GM19328 (cell line): ENCODE measurements at regions not wholly inside any gene's neighbourhood (a gene's known extent, or its start where the extent isn't known, plus 50 kb on each side); places are given as distances from the start of the nearest gene placed in this dataset.
"Not testable (repeated sequence)": the region's sequence is repeated elsewhere in the genome, so short reads cannot be mapped to it uniquely, and the experiment has no call there.

ENCODE experiments used
- ATAC-seq: cut with Tn5 transposase; IDR thresholded peaks from one replicate; pipeline ENCODE4 v1.9.1; 2021; ENCODE audit warnings: mild to moderate bottlenecking, moderate library complexity; ENCODE audit not compliant: unreplicated experiment

DNA sequence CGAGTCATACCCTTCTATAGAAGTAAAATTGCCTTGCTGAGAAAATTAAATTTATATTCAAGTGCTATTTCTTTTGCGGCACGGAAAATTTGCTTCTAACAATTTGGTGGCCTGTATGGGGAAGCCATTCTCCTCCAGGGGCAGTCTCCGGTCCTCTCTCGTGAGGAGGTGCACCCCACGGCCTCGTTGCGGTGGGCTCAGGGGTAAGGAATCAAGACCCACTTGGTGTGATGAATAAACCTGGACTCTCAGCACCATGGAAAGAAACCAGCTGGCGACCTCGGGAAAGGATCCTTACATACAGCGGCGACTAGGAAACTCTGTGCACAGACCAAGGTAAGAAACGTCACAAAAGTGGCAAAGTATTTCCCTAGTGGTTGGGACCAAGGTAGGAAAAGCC, 252.9 kb downstream of the DPY19L2 start:
- ATAC-seq = no peak

DNA sequence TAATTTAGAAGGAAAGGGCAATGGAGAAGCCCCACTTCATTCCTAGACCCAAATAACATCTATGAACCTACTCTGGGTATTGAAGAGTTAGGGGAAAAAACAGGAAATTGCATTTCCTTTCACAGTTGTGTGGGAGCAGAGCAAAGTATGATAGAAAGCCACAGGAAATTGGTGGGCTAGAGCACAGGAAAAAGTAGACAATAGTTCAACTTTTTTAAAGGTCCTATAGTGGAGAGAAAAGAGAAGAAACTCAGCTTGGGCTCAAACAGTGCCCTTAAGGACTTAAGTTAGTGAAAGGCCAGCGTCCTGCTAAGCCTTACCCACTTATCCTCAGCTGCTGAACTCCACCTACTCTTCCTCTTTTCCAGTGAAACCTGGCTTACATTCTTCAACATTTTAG, 258.1 kb downstream of the DPY19L2 start:
- ATAC-seq = no peak

DNA sequence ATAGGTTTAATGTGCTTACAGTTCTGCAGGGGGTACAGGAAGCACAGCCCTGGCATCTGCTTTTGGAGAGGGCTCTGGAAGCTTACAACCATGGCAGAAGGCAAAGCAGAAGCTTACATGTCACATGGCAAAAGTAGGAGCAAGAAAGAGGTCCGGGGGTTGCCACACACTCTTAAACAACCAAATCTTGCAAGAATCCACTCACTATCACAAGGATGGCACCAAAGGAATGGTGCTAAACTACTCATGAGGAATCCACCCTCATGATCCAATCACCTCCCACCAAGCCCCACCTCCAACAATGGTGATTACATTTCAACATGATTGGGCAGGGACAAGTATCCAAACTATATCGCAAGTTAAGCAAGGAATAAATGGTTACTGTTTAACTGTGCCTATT, 255.8 kb upstream of the AVPR1A start:
- no peak for ATAC-seq

DNA sequence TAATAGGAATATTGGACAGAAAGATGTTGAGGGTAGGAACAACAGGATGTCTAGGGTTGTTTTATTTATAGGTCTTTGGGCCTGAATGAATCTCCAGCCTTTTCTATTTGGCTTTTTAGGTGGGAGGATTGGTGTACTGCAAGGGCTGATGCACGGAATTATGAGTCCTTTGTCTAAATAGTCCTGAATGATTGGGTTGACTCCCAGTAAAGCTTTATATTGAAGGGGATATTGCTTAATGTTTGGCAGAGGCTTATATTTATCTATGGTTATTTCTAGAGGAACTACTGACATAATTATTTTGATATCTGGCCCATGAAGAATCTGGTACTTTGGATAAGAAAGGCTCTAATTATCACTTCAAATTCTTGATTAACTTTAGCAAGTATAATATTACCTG, 253.6 kb upstream of the AVPR1A start:
- no peak for ATAC-seq

DNA sequence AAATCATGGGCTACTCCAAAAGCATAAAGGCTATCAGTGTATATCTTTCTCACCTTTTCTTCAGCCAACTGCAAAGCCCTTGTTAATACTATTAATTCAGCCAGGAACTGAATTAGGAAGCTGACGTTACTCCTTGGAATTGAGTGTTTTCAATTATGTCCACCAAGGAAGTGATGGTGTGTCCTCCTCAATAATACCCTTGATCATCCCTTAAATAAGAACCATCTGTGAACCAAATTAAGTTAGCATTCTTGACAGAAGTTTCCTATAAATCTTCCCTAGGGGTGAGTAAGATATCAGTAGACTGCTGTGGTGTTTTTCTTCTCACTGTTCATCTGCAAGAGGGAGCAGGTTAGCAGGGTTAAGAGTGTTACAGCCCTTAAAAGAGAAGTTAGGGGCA, 252.3 kb upstream of the AVPR1A start:
- ATAC-seq = no peak

DNA sequence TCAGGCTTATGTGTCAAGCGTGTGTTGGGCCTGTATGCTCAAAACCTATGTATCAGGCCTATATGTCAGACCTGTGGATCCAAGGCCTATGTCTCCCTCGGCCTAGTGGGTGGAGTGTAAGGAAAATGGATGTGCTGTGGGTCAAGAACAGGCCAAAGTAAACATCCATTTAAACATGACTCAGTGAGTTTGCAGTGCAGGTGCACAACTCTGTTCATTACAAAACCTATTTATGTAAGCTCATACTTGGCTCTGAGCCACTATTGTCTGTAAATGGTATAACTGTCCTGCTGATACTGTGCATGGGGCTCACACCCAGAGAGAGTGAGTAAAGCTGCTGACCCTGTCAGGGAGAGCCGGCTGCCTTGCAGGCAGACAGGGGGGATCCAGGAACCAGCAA, 249.7 kb upstream of the AVPR1A start:
- no peak for ATAC-seq

DNA sequence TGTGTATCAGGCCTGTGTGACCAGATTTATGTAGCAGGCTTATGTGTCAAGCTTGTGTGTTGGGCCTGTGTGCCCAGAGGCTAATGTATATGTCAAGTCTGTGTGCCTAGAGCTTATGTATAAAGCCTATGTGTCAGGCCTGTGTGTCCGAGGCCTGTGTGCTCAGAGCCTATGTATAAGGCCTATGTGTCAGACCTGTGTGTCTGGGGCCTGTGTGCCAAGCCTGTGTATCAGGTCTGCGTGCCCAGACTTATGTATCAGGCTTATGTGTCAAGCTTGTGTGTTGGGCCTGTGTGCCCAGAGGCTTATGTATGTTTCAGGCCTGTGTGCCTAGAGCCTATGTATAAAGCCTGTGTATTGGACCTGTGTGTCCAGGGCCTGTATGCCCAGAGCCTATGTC, 249.3 kb upstream of the AVPR1A start:
- no peak for ATAC-seq

DNA sequence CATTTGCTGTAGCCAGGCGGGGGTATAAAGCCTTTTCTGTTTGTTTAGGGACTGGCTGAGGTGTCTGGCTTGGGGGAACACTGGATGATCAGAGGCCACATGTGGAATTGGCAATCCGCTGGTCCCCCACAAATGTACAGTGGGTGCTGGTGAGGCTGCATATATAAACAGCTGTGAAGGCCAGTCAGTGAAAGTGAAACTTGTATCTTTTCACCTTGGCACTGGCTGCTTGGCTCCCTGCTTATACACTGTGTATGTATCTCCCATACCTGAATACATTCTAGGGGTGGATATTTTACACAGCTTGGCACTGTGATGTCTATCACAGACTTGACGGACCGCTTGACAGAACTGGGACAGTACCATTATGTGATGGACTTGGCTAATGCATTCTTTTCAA, 246.8 kb upstream of the AVPR1A start:
- ATAC-seq = no peak

DNA sequence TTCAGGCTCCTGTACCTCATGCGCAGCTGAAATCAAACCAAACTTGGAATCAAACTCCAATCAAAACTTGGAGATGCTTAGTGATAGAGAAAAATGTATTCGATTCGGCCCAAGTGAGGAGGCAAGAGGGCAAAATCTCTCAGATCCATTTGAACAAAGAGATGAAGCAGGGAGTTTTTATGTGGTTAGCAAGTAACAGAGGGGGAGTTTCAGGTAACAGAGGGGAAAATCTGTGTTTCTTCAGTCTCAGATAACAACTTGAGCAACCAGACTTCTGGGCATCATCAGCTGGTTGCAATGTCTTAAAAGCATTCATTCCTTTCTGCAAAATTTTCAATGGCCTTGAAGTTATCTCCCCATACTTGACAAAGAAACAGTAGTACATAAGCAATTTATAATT, 245.1 kb upstream of the AVPR1A start:
- ATAC-seq = no peak

DNA sequence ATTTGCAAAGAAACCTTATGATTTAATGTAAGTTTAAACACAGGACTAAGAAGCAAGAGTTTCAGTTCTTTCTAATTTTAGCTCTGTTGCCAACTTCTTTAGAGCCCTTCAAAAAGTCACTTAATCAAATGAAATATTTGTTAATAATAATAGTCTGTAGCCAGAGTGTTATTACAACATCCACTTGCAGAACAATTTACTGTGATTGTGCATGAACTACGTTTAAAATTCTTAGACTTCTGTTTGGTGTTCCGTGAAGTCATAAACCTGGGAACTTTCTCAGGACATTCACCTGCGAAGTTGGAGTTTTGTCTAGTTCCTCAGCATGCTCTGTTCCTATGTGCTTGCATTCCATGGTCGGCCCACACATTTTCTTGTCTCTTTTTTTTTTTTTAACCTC, 244.0 kb upstream of the AVPR1A start:
- ATAC-seq = no peak

DNA sequence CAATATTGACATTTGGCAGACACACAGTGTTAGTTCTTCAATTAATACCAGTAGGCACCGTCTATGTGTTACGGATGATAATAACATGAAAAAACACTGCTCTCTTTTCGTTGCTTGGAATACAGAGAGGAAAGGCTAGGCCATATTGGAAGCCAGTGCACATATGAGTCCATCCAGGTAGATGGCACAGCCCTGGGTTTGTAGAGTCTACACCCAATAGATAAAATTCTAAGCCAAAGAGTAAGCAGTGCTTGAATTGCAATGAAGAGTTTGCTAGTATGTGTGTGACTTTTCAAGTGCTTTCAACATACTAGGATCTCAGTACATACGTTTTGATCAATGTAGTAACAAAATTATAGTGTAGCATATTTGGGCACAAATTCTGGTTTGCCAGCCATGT, 243.3 kb upstream of the AVPR1A start:
- ATAC-seq = no peak

DNA sequence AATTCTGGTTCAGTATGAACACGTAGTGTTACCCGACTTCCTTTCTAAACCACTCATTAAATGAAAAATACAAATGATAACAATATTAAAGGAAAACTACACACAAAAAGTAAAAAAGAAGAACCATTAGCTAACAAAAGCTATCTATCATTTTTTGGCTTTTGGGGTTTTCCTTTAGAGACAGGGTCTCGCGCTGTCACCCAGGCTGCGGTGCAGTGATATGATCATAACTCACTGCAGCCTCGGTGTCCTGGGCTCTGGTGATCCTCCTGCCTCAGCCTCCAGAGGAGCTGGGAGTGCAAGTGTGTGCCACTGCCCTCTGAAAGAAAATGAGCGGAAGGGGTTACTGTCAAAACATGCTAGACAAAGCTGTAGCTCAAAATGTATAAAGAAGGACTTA, 238.2 kb upstream of the AVPR1A start:
- ATAC-seq = no peak

DNA sequence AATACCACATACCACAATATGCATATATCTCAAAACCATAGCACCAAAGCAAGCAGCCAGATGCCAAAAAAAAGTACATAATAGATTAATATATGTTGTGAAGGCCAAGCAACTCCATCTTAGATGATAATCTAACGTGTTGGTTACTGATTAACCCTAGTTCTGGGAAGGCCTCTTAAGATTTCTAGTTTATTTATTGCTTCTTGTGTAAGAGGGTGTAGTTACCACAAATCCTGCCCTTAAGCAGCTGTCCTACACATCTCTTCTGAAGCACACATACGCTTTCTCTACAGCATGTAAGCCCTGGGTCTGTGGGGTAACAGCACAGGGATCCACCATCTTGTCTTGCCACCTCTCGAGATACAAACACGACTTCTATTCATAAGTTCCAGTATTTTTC, 236.8 kb upstream of the AVPR1A start:
- no peak for ATAC-seq

DNA sequence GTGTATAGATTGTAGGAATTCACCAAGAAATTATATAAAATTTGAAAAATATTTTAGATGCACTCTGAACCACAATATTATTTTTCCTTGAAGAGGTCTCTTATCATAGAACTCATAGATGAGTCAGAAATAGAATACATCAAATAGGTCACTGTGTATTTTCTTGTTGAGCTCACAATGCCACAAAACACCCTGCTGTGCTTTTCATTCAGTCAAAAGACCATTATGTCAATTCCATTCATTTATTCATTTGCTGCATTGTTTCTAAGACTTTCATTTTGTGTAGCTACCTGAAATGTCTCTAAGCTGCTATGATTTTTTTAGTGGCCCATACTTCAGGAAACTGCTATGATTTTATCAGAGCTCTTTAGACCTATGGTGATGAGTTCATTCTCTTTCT, 231.9 kb upstream of the AVPR1A start:
- ATAC-seq = no peak

DNA sequence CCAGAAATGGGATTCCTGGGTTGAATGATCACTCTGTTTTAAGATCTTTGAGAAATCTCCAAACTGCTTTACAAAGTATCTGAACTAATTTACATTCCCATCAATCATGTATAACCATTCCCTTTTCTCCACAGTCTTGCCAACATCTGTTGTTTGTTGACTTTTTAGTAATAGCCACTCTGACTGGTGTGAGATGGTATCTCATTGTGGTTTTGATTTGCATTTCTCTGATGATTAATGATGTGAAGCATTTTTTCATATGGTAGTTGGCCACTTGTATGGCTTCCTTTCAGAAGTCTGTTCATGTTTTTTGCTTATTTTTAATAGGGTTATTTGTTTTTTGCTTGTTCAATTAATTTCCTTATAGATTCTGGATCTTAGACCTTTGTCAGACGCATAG, 211.8 kb upstream of the AVPR1A start:
- ATAC-seq = no peak

DNA sequence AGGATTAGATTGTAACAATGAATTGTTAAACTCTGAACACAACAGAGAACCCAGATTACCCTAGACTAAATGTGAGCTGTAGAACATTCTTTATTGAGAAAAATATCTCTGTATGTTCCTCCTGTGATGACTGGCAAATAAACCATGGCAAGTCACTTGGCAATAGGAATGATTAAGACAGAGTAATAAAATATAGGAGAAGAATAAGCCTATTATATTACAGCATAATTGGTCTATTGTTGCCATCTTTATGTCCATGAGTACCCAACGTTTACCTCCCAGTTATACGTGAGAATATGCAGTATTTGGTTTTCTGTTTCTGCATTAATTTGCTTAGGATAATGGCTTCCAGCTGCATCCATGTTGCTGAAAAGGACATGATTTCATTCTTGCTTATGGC, 211.2 kb upstream of the AVPR1A start:
- no peak for ATAC-seq

DNA sequence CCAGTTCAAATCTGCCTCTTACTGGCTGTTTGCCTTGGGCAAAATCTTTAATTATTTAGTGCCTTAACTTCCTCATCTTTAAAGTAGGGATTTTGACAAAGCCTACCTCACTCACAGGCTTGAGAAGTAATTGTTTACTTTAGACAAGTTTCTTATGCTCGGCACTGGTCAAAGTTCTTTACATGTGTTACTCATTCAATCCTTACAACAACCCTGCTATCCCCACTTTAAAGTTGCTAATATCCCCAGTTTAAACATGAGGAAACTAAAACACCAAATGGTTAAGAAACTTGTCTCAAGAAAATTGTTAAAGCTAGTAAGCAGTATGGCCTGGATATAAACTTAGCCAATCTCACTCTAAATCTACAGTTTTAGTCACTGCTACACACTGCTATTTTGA, 204.0 kb upstream of the AVPR1A start:
- no peak for ATAC-seq

DNA sequence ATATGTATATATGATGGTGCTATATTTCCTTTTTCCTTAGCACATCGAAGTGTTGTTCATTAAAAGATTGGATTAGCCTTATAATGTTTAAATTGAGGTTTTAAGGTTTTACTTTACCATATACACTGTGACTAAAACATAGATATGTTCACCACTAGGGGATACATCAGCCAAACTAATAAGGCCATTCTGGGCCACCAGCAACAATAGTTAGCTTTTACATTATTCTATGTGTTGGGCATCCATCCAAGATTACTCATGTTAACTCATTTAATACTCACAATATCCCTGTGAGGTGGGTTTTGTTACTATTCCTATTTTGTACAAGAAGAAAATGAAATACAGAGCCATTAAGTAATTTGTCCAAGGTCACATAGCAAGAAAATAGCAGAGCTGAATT, 202.6 kb upstream of the AVPR1A start:
- ATAC-seq = no peak

DNA sequence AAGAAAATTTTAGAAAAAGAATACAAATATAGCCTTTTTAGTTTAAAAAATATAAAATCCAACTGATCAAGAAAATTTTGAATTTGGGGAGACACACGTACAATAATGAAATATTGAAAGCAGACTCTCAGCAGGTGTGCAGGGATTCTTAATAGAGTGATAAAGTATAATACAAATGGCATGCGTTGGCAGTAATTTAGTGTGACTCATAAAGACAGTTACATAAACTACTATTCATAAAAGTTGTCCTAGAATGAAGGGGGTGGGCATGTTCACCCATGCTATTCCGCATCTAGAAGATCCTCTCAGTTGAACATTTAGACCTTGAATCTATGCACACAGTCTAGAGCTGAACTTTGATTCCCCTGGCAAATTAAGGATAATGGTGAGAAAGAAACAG, 200.4 kb upstream of the AVPR1A start:
- ATAC-seq = no peak

DNA sequence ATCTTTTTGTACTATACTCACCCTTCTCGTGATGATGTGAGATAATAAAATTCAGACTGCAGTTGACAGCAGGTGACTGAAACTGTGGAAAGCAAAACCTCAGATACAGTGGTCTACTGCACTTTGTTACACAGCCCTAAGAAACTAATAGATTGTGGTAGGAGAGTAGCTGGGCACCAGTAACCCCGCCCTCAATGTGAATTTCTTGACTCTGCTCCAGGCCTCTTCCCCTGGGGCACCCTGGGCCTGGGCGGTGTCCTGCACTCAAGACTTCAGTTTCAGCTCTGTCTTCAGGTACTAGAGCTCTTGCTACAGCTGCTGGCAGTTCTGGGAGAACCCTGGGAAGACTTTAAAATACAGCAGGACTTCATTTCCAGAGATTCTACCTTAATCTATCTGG, 197.6 kb upstream of the AVPR1A start:
- ATAC-seq = no peak

DNA sequence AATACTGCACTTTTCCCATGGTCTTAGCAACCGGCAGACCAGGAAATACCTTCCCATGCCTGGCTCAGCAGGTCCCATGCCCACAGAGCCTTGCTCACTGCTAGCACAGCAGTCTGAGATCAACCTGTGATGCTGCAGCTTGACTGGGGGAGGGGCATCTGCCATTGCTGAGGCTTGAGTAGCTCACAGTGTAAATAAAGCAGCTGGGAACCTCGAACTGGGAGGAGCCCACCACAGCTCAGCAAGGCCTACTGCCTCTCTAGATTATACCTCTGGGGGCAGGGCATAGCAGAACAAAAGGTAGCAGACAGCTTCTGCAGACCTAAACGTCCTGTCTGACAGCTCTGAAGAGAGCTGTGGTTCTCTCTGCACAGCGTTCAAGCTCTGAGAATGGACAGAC, 186.2 kb upstream of the AVPR1A start:
- ATAC-seq = not testable (repeated sequence)

DNA sequence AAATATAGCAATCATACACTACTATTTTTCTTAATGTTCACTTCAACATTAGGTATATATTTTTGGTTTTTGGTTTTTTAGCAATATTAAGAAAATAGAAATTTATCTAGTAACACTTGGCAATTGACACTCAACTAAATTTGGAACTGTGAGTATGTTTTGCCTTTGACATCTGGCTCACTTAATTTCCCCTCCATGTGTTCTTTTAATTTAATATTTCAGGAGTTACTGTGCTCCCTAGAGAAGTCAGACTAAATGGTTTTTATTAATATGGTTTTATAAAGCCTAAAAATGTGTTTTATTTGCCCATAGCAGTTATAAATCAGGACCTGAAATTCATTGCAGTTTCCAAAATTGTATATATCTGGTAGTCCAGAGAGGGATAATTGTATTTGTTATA, 175.3 kb upstream of the AVPR1A start:
- ATAC-seq = no peak

DNA sequence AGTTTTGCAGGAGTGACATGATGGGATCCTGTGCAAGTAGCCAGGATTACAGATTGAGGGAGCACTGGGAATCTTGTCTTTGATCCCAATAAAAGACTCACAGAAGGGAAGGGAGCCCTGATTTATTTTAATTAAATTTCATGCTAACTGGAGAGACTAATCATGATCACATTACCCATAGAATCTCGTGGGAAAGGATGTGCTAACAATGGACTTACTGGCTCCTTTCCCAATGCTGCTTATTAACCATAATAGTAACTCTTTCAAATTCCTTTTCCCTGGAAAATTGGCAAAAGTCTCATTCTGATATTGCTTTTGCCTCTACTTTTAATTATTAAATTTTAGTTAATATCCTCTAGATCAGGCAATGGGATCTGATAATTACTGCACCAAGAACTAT, 174.8 kb upstream of the AVPR1A start:
- ATAC-seq = no peak

DNA sequence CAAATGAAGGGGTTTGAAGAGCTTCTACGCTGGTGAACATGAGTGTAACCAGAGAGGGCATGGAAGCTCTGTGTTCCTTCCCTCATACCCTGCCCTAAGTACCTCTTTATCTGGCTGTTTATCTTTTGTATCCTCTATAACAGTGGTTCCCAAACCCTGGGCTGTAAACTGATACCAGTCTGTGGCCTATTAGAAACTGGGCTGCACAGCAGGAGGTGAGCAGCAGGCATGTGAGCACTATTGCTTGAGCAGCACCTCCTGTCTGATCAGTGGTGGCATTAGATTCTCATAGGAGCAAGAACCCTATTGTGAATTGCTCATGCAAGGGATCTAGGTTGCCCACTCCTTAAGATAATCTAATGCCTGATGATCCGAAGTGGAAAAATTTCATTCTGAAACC, 172.9 kb upstream of the AVPR1A start:
- no peak for ATAC-seq
